Esophagus squamous epithelium (tissue), 4 donors: ENCODE measurements at regions not wholly inside any gene's neighbourhood (a gene's known extent, or its start where the extent isn't known, plus 50 kb on each side); places are given as distances from the start of the nearest gene placed in this dataset.

Experiments used
- CTCF ChIP-seq, 6 experiments: fragments of 450-650 bp in 4 of 6; fragments of 200-600 bp in 2 of 6; sonication (generic) in 2 of 6; IDR thresholded peaks; one replicate each; pipeline ENCODE4 v1.5.1; 2016 to 2019; ENCODE audit warnings: antibody characterized with exemption in 6 of 6, mild to moderate bottlenecking in 4 of 6, moderate library complexity in 4 of 6
- POLR2A ChIP-seq, 4 donors: fragments of 450-650 bp; IDR thresholded peaks; one replicate each; pipeline ENCODE4 v1.6.1; 2017; ENCODE audit warnings: antibody characterized with exemption in 4 of 4, mild to moderate bottlenecking in 4 of 4, moderate library complexity in 3 of 4

- TF ChIP-seq POLR2A (IDR thresholded peaks at IDR 0.05) (no peak), CTCF (IDR thresholded peaks at IDR 0.05) (no peak)
These were observed 365.4 kb downstream of the DHRSX start for GRCh38 chrX:2135421-2135820.
